ENCODE measurements at regions not wholly inside any gene's neighbourhood (a gene's known extent, or its start where the extent isn't known, plus 50 kb on each side); places are given as distances from the start of the nearest gene placed in this dataset.

DNA sequence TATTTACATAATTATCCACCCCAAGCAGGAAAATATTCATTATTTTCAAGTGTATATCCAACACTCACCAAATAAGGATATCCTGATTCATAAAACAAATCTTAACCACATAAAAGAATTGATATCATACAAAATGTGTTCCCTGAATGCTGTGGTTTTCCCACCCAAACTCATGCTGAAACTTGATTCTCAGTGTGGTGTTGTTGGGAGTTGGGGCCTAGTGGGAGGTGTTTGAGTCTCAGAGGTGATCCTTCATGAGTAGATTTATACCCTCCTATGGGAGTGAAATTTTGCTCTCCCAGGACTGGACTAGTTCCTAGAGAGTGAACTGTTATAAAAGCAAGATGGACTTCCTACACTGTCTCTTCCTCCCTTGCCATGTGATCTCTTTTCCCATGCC is 1028.3 kb downstream of the SORCS1 start:
- intact Hi-C loops (cut with DNase I): no loop called here
- no peak for DNase-seq (ENCODE audit: low spot score)
- TF ChIP-seq POLR2A (IDR thresholded peaks at IDR 0.05): no peak
- TF ChIP-seq, protein P1, sequence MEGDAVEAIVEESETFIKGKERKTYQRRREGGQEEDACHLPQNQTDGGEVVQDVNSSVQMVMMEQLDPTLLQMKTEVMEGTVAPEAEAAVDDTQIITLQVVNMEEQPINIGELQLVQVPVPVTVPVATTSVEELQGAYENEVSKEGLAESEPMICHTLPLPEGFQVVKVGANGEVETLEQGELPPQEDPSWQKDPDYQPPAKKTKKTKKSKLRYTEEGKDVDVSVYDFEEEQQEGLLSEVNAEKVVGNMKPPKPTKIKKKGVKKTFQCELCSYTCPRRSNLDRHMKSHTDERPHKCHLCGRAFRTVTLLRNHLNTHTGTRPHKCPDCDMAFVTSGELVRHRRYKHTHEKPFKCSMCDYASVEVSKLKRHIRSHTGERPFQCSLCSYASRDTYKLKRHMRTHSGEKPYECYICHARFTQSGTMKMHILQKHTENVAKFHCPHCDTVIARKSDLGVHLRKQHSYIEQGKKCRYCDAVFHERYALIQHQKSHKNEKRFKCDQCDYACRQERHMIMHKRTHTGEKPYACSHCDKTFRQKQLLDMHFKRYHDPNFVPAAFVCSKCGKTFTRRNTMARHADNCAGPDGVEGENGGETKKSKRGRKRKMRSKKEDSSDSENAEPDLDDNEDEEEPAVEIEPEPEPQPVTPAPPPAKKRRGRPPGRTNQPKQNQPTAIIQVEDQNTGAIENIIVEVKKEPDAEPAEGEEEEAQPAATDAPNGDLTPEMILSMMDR (IDR thresholded peaks at IDR 0.05): no peak
- no peak for TF ChIP-seq POLR2AphosphoS5 (IDR thresholded peaks at IDR 0.05)
- Histone ChIP-seq H3K4me1 (replicated peaks) (no peaks in the 10 kb centered on the region), H3K4me3 (no peak overlapping the region), H3K36me3 (no peaks in the 10 kb centered on the region), H3K27me3 (replicated peaks; ENCODE audit: insufficient read depth) (no peaks in the 10 kb centered on the region), H3K9me3 (no peaks in the 10 kb centered on the region), H3K27ac (no peak overlapping the region)

DNA sequence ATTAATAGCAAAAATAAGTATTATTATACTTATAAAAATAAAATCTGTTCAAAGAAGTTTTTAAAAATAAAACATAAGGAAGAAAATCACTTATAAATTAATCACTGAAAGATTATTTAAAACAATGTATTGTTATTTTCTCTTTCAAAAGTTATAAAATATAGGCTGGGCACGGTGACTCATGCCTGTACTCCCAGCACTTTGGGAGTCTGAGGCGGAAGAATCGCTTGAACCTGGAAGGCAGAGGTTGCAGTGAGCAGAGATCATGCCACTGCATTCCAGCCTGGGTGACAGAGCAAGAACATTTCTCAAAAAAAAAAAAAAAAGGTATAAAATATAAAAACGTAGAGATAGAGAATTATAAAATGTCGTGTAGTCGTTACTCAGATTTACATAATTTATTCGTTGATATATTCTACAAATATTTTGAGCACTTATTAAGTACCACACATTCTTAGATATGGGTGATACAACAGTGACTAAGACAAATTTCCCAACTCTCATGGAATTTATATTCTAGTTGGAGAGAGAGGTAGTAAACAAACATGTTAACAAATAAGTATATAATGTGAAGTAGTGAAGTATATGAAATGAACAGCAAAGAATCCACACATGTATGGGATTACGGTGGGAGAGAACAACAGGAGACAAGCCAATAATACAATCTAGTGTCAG is 1030.0 kb downstream of the SORCS1 start:
- 85% methylated on average over 8 of the region's 8 CpGs for WGBS
- no peaks in the 10 kb centered on the region for H3K27me3 ChIP-seq (replicated peaks; ENCODE audit: insufficient read depth)
- intact Hi-C loops (cut with DNase I): no loop called here

DNA sequence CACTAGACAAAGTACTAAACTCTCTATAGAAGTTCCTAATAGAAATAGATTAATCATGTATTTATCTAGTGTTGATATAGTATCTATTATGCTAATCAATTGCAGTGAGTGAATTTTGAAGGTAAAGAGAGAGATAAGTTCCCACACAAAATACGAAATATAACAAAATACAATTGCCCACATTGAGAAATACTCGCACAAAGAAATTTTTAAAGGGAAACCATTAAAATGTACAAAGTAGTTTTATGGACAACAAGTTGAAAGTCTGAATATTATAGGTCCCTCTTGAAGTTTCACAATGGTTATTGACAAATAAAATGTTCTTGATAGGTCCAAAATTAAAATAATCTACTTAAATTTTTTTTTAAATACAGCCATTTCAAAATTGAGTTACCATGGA is 1031.1 kb downstream of the SORCS1 start:
- no peaks in the 10 kb centered on the region for H3K27me3 ChIP-seq (replicated peaks; ENCODE audit: insufficient read depth)
- intact Hi-C loops (cut with DNase I): no loop called here
- no peaks in the 10 kb centered on the region for H3K4me1 ChIP-seq (replicated peaks)
- WGBS: 69% methylated on average over 2 of the region's 2 CpGs
- TF ChIP-seq, protein P1 (IDR thresholded peaks at IDR 0.05): no peak
- TF ChIP-seq POLR2AphosphoS5 (IDR thresholded peaks at IDR 0.05) (no peak), POLR2A (IDR thresholded peaks at IDR 0.05) (no peak)
- no peak for DNase-seq (ENCODE audit: low spot score)
- no peak overlapping the region for H3K27ac ChIP-seq
- no peaks in the 10 kb centered on the region for H3K9me3 ChIP-seq
- H3K4me3 ChIP-seq: no peak overlapping the region
- H3K36me3 ChIP-seq: no peaks in the 10 kb centered on the region

More for the DNA sequence above, 1030.0 kb downstream of the SORCS1 start:
- Histone ChIP-seq H3K9me3 (no peaks in the 10 kb centered on the region), H3K4me3 (no peak overlapping the region), H3K36me3 (no peaks in the 10 kb centered on the region), H3K27ac (no peak overlapping the region), H3K4me1 (replicated peaks) (no peaks in the 10 kb centered on the region)
- no peak for DNase-seq (ENCODE audit: low spot score)
- TF ChIP-seq POLR2A (IDR thresholded peaks at IDR 0.05) (no peak), POLR2AphosphoS5 (IDR thresholded peaks at IDR 0.05) (no peak)
- TF ChIP-seq, protein P1 (IDR thresholded peaks at IDR 0.05): no peak

DNA sequence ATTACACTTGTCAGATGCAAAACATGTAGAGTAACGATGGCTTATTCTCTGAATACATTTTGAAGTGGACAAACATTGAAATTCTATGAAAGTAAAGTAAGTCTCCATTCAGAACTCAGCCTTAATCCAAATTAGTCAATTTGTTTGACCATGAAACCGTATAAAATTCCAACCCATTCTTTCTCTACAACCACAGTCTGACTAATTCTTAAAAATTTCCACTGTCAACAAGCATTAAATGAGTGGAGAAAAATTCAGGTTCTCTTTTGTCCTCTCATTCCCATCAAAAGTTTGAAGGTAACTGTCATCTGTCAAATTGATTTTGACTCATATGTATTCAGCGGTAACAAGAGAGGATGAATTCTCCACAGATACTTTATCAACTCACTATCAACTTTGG is 1031.5 kb downstream of the SORCS1 start:
- TF ChIP-seq POLR2AphosphoS5 (IDR thresholded peaks at IDR 0.05) (no peak), POLR2A (IDR thresholded peaks at IDR 0.05) (no peak)
- TF ChIP-seq, protein P1 (IDR thresholded peaks at IDR 0.05): no peak
- intact Hi-C loops (cut with DNase I): no loop called here
- H3K27ac ChIP-seq: no peak overlapping the region

DNA sequence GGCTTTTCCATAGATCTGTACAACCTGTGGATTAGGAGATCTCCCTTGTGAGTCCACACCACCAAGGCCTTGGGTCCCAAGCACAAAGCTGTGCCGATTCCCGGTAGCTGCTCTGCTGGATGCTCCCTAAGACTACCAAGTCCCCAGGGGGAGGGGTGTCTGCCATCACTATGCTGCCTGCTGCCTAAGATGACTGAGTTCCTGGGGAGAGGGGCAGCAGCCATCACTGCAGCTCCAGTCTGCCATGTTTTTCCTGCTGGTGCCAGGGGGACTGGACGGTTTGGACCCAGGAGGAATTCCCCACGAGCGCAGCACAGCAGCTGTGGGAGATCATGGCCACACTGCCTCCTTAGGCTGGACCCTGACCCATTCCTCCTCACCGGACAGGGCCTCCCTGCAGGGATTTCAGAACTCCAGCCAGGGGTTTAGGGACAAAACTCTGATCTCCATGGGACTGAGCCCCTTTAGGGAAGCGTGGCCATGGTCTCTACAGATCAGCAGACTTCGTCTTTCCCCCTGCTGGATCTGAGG is 1049.8 kb downstream of the SORCS1 start:
- intact Hi-C loops (cut with DNase I): no loop called here
- 98% methylated on average over 8 of the region's 8 CpGs for WGBS
- Histone ChIP-seq H3K4me3 (no peak overlapping the region), H3K27me3 (replicated peaks; ENCODE audit: insufficient read depth) (no peaks in the 10 kb centered on the region), H3K36me3 (no peaks in the 10 kb centered on the region), H3K9me3 (no peaks in the 10 kb centered on the region), H3K27ac (no peak overlapping the region), H3K4me1 (replicated peaks) (no peaks in the 10 kb centered on the region)
- TF ChIP-seq POLR2AphosphoS5 (IDR thresholded peaks at IDR 0.05) (no peak), POLR2A (IDR thresholded peaks at IDR 0.05) (no peak)
- TF ChIP-seq, protein P1 (IDR thresholded peaks at IDR 0.05): no peak
- DNase-seq (ENCODE audit: low spot score): no peak

More for the DNA sequence above, 1031.5 kb downstream of the SORCS1 start:
- no peaks in the 10 kb centered on the region for H3K27me3 ChIP-seq (replicated peaks; ENCODE audit: insufficient read depth)
- H3K4me1 ChIP-seq (replicated peaks): no peaks in the 10 kb centered on the region
- no peak overlapping the region for H3K4me3 ChIP-seq
- WGBS: 75% methylated on average over 3 of the region's 3 CpGs
- H3K9me3 ChIP-seq: no peaks in the 10 kb centered on the region
- no peak for DNase-seq (ENCODE audit: low spot score)
- no peaks in the 10 kb centered on the region for H3K36me3 ChIP-seq
